A673 (cell line): ENCODE measurements at regions not wholly inside any gene's neighbourhood (a gene's known extent, or its start where the extent isn't known, plus 50 kb on each side); places are given as distances from the start of the nearest gene placed in this dataset.
A peak's percentile ranks its signal among the peaks of the same experiment; 100 is the strongest.

Experiments
- BruUV-seq: library from RNA; stranded (reverse); fragments of 400-500 nt; replicated peaks from 2 replicates; lab custom pipeline; 2021; lab: Mats Ljungman, UMichigan
- CTCF ChIA-PET: fragments of 300-600 bp; sonication (Branson Sonifier 250); formaldehyde crosslinking; loops from one replicate; lab custom pipeline; 2022; ENCODE audit warnings: antibody characterized with exemption; lab: Charles Lee
- POLR2A ChIA-PET: fragments of 300-600 bp; sonication (Branson Sonifier 250); formaldehyde crosslinking; loops from one replicate; lab custom pipeline; 2022; ENCODE audit warnings: antibody characterized with exemption; ENCODE audit not compliant: low non-redundant PET; lab: Charles Lee
- DNase-seq: peaks from one replicate; pipeline ENCODE4 v3.0.0-alpha.2; 2015; ENCODE audit warnings: low spot score
- H3K27ac ChIP-seq: fragments of 200-600 bp; sonication (generic); 2 replicates; pipeline ENCODE4 v1.5.1; 2016; ENCODE audit warnings: mixed run types, low read depth, mild to moderate bottlenecking, mixed read lengths, antibody characterized with exemption, low read length; ENCODE audit not compliant: poor library complexity, severe bottlenecking
- H3K27me3 ChIP-seq: fragments of 200-600 bp; sonication (generic); replicated peaks from 2 replicates; pipeline ENCODE4 v1.6.1; 2017; ENCODE audit warnings: mixed run types, low read depth, mild to moderate bottlenecking, mixed read lengths, antibody characterized with exemption, low read length; ENCODE audit not compliant: insufficient read depth, poor library complexity
- H3K36me3 ChIP-seq: fragments of 200-600 bp; sonication (generic); 2 replicates; pipeline ENCODE4 v1.6.1; 2016; ENCODE audit warnings: mixed run types, mild to moderate bottlenecking, mixed read lengths, antibody characterized with exemption, low read length; ENCODE audit not compliant: insufficient read depth, poor library complexity, severe bottlenecking
- H3K4me1 ChIP-seq: fragments of 200-600 bp; sonication (generic); 2 replicates; pipeline ENCODE4 v1.6.1; 2017; ENCODE audit warnings: mixed run types, mild to moderate bottlenecking, mixed read lengths, antibody characterized with exemption, low read length; ENCODE audit not compliant: insufficient read depth, poor library complexity, severe bottlenecking
- H3K4me3 ChIP-seq: fragments of 200-600 bp; sonication (generic); 2 replicates; pipeline ENCODE4 v1.5.1; 2016; ENCODE audit warnings: low read depth, mixed run types, mild to moderate bottlenecking, mixed read lengths, low read length; ENCODE audit not compliant: poor library complexity, severe bottlenecking
- H3K9me3 ChIP-seq: fragments of 200-600 bp; sonication (generic); 2 replicates; pipeline ENCODE4 v1.6.1; 2016; ENCODE audit warnings: mixed run types, low read depth, mild to moderate bottlenecking, mixed read lengths, antibody characterized with exemption, low read length; ENCODE audit not compliant: poor library complexity, severe bottlenecking
- EZH2 ChIP-seq: fragments of 200-600 bp; sonication (generic); IDR thresholded peaks from 2 replicates; pipeline ENCODE4 v1.6.1; 2017; ENCODE audit warnings: borderline replicate concordance, low read depth, mild to moderate bottlenecking, mixed read lengths, antibody characterized with exemption, low read length; ENCODE audit not compliant: poor library complexity, severe bottlenecking
- intact Hi-C: fragments of 100-400 bp; cut with micrococcal nuclease; formaldehyde crosslinking; loops from one replicate; pipeline ENCODE4 v1.10.0; 2022; ENCODE audit not compliant: unreplicated experiment
- TF ChIP-seq, protein P1 (sequence below): fragments of 300-800, 200-600 bp; sonication (generic); conservative IDR thresholded peaks from 2 replicates; pipeline ENCODE4 v1.5.1; 2017; ENCODE audit warnings: low read depth, mild to moderate bottlenecking, antibody characterized with exemption, low read length, moderate library complexity, mixed read lengths

DNA sequence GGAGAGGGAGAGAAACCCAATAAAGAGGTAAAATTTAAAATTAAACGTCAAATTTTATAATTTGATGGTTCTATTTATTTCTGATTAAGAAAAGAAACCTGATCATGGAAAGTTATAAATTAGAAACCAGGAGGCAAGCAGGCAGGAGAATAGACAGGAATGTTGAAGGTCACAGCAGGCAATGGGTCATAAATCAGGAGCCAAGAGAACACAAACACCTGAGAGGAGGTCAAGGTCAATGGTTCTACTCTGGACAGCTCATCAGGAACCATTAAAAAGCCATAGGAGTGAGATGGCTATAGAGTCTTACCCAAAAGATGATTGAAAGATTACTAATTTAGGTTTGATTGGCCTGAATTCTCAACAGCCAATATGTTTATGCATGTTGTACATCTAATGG is 126.9 kb upstream of the HCCS start:
- no TSS peak for BruUV-seq
- no peak overlapping the region for H3K4me3 ChIP-seq
- H3K4me1 ChIP-seq, result no peaks in the 10 kb centered on the region
- no peak overlapping the region for H3K27ac ChIP-seq
- H3K36me3 ChIP-seq, result no peaks in the 10 kb centered on the region
- intact Hi-C loops, result no loop called here
- no peaks in the 10 kb centered on the region for H3K9me3 ChIP-seq
- ChIA-PET CTCF (no interaction called here), POLR2A (no interaction called here)
- DNase-seq, result no peak
- H3K27me3 ChIP-seq, result no peaks in the 10 kb centered on the region
- no peak for TF ChIP-seq EZH2
- TF ChIP-seq, protein P1, sequence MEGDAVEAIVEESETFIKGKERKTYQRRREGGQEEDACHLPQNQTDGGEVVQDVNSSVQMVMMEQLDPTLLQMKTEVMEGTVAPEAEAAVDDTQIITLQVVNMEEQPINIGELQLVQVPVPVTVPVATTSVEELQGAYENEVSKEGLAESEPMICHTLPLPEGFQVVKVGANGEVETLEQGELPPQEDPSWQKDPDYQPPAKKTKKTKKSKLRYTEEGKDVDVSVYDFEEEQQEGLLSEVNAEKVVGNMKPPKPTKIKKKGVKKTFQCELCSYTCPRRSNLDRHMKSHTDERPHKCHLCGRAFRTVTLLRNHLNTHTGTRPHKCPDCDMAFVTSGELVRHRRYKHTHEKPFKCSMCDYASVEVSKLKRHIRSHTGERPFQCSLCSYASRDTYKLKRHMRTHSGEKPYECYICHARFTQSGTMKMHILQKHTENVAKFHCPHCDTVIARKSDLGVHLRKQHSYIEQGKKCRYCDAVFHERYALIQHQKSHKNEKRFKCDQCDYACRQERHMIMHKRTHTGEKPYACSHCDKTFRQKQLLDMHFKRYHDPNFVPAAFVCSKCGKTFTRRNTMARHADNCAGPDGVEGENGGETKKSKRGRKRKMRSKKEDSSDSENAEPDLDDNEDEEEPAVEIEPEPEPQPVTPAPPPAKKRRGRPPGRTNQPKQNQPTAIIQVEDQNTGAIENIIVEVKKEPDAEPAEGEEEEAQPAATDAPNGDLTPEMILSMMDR, result no peak

DNA sequence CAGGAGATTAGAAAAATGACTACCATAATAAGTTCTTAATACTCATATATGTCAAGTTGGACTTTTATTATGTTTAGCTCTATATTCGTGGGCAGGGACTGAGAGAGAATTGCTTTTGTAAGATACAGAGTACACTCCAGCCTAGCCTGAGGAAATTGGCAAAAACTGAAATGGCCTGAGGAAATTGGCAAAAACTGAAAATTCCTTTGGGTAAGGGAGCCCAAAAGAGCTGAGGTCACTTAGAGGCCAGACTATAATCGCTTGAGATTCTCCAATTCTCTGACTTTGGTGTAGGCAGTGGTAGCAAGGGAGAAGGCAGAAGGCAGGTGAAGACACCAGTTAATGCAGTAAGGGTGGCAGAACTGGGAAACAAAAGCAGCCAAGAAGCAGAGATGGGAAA is 124.5 kb upstream of the HCCS start:
- ChIA-PET POLR2A (no interaction called here), CTCF (no interaction called here)

DNA sequence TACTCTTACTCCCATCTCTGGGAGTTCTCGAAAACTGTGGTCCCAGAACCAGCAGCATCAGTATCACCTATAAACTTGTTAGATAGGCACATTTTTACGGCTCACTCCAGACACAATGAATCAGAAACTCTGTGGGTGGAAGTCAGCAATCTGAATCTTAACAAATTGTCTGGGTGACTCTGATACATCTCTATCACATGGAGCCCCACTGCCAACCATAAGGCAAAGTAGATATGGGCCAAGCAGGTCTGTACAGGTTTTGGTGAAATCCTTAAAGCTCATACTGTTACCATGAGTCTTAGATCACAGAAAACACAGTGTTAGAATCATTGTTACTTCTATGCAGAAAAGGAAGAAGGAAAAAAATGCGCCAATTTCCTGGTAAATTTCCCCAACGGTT is 122.5 kb upstream of the HCCS start:
- Histone ChIP-seq H3K36me3 (no peaks in the 10 kb centered on the region), H3K27ac (no peak overlapping the region), H3K27me3 (no peaks in the 10 kb centered on the region), H3K4me1 (no peaks in the 10 kb centered on the region), H3K9me3 (no peaks in the 10 kb centered on the region), H3K4me3 (no peak overlapping the region)
- no peak for DNase-seq
- TF ChIP-seq EZH2, result no peak
- POLR2A ChIA-PET, result no interaction called here
- CTCF ChIA-PET, result no interaction called here
- no TSS peak for BruUV-seq
- intact Hi-C loops, result no loop called here

More for the DNA sequence above, 124.5 kb upstream of the HCCS start:
- H3K4me3 ChIP-seq, result no peak overlapping the region
- DNase-seq, result no peak
- no peaks in the 10 kb centered on the region for H3K27me3 ChIP-seq
- TF ChIP-seq, protein P1, result no peak
- TF ChIP-seq EZH2, result no peak
- H3K4me1 ChIP-seq, result no peaks in the 10 kb centered on the region
- BruUV-seq, result no TSS peak
- no peaks in the 10 kb centered on the region for H3K36me3 ChIP-seq
- intact Hi-C loops, result no loop called here
- no peaks in the 10 kb centered on the region for H3K9me3 ChIP-seq
- no peak overlapping the region for H3K27ac ChIP-seq

DNA sequence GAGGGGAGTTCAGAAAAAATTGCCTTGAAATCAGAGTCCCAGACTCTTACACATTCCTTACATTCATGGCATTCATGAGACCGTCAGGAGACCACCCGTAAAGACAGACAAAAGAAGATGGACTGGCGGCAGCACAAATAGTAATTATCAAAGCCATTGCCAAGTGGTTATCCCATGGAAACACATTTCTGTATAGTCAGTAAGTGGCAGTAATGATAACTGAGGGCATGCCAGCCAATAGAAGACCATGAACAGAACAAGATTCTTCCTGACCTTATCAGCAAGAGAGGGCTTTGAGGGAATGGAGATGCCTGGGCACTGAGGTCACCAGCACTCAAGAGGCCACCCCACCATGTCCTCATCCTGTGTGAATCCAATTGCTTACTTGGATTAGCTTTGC is 121.7 kb upstream of the HCCS start:
- BruUV-seq, result no TSS peak
- no peaks in the 10 kb centered on the region for H3K36me3 ChIP-seq
- no peaks in the 10 kb centered on the region for H3K27me3 ChIP-seq
- TF ChIP-seq, protein P1, result no peak
- no peak for TF ChIP-seq EZH2
- H3K27ac ChIP-seq, result no peak overlapping the region
- peak; percentile 55 for DNase-seq
- POLR2A ChIA-PET, result no interaction called here
- no peaks in the 10 kb centered on the region for H3K9me3 ChIP-seq
- no peak overlapping the region for H3K4me3 ChIP-seq
- CTCF ChIA-PET, result no interaction called here
- intact Hi-C loops, result no loop called here
- no peaks in the 10 kb centered on the region for H3K4me1 ChIP-seq
